KBM-7 (cell line): ENCODE measurements at regions not wholly inside any gene's neighbourhood (a gene's known extent, or its start where the extent isn't known, plus 50 kb on each side); places are given as distances from the start of the nearest gene placed in this dataset.
"Not testable (repeated sequence)": the region's sequence is repeated elsewhere in the genome, so short reads cannot be mapped to it uniquely, and the experiment has no call there.

Experiments used
- DNase-seq: peaks from one replicate; pipeline ENCODE4 v3.0.0-alpha.2; 2015
- in situ Hi-C: fragments of 300-500 bp; cut with MboI; formaldehyde crosslinking; loops from 2 replicates; pipeline ENCODE4 v1.14.3; 2020; ENCODE audit warnings: low sequenced_read_pairs, low pct_unique_long_range_greater_than_20kb, mixed read lengths

- DNase-seq: no peak
- in situ Hi-C loops: no loop called here
Observed at GRCh38 chr2:185979546-185980071, 241.0 kb downstream of the FSIP2 start.

DNA sequence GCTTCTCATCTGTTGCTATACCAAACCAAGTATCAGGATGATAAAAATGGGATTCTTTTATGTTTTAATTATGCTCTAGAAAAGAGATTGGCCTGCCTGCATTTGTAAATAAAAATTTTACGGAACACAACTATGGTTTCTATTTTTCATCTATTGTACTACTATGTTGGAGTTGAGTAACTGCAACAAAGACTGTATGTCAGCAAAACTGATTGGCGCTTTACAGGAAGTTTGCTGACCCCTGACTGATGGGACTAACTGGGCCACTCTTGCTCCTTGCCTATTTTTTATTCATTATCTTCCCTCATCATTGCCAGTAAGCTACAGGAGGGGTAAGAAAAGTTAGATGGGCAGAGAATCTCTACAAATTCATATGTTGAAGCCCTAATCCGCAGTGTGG is 242.3 kb downstream of the FSIP2 start:
- no peak for DNase-seq
- in situ Hi-C loops: no loop called here

DNA sequence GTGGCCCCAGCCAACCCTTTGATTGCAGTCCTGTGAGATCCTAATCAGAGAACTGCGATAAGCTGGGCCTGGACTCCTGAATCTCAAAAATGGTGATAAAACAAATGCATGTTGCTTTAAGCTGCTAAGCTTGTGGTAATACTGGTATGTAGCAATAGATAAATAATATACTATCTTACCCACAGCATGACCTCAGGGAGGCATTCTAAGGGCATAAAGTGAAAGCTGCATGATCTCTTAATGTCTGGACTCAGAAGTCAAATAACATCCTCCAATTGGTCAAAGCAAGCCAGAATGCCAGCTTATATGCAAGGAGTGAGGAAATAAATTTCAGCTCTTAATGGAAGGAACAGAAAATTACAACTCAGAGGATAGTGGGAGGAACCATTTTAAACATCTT is 246.1 kb downstream of the FSIP2 start:
- in situ Hi-C loops: no loop called here
- DNase-seq: no peak

DNA sequence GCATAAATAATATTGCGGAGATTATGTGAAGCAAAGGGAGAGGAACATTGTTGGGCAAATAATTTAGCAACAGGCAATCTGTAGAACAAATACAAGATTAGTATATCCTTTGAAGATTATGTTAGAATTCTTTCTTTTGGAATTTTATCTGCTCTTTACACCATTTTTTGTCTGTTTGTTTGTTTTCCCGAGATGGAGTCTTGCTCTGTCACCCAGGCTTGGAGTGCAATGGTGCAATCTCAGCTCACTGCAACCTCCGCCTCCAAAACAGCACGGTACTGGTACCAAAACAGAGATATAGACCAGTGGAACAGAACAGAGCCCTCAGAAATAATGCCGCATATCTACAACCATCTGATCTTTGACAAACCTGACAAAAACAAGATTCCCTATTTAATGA is 250.3 kb downstream of the FSIP2 start:
- DNase-seq, in situ Hi-C loops: not testable (repeated sequence)

DNA sequence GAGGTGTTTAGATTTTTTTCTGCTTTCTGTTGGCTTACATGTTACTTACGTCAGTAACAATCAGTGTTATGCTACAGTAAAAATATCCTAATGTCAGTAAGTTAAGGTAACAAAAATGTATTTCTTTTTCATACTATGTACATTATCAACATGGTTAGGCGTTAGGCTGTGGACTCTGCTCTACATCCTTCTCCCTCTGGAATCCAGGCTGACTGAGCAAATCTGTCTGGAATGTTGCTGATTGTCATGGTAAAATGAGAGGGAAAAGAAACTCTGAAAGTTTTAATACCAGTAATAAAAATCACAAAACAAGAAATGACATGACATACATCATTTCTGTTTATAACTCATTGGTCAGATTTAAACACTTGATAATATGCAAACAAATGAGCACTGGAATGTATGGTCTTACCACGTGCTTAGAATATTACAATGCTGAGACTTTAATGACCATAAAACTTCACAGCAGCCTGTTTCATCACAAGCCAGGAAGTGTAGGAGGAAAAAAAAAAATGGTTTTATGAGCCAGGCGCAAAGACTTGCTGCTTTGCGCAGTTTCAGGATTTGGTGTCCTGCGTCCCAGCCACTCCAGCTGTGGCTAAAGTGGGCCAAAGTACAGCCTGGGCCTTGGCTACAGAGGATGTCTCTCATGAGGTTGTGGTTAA is 252.4 kb downstream of the FSIP2 start:
- no peak for DNase-seq
- in situ Hi-C loops: no loop called here

DNA sequence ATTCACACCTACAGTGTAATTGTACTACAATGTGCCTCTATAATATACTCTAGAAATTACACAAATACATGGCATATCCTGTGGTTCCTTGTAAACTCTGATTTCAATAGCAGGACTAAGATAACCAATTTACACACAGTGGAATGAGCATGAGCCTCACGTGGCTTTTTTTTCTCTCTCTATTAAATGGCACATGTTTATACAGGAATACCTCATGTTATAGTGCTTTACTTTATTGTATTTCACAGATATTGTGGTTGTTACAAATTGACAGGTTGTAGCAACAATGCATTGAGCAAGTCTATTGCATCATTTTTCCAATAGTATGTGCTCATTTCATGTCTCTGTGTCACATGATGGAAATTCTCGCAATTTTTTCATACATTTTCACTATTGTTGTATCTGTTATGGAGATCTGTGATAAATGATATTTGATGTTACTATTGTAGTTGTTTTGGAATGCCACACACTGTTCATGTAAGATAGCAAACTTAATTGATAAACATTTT is 260.0 kb downstream of the FSIP2 start:
- no peak for DNase-seq
- in situ Hi-C loops: no loop called here

- DNase-seq: no peak
- in situ Hi-C loops: no loop called here
Observed at GRCh38 chr2:186009341-186009740, 270.7 kb downstream of the FSIP2 start.

GRCh38 chr2:186017278-186017677 is 278.7 kb downstream of the FSIP2 start:
- in situ Hi-C loops: no loop called here
- no peak for DNase-seq

- no peak for DNase-seq
- in situ Hi-C loops: no loop called here
Observed at GRCh38 chr2:186024921-186025320, 286.3 kb downstream of the FSIP2 start.

DNA sequence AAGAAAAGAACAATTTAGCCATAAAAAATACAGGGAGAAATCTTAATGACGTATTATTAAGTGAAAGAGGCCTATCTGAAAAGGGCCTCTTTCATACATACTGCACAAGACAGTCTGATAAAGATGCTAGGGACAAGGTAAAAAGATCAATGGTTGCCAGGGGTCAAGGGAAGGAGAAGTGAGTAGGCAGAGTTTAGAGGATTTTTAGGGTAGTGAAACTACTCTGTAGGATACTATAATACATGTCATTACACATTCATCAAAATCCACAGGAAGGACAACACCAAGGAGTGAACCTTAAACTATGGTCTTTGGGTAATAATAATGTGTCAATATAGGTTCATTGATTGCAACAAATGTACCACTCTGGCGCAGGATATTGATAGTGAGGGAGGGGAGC is 289.3 kb downstream of the FSIP2 start:
- DNase-seq: no peak
- in situ Hi-C loops: no loop called here

DNA sequence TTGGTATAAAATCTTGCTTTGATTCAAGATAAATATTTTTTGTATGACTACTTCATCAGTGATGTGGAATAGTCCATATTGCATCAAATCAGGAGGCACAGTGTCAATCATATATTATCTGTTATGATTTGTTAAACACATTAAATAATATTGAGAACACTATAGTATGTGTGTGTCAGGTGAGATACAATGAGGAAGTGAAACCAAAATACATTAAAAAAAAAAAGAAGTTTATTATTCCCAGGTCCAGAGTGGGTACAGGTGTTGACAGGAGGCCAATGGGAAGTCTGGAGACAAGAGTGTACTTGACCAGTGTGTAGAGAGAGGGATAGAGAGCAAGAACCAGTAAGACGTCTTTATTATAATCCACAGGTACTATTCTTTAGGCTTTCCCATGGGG is 292.6 kb downstream of the FSIP2 start:
- in situ Hi-C loops: no loop called here
- no peak for DNase-seq

- in situ Hi-C loops: no loop called here
- no peak for DNase-seq
Observed at GRCh38 chr2:186032102-186032738, 293.6 kb downstream of the FSIP2 start.

GRCh38 chr2:186032930-186033329 is 294.3 kb downstream of the FSIP2 start:
- in situ Hi-C loops: no loop called here
- no peak for DNase-seq

DNA sequence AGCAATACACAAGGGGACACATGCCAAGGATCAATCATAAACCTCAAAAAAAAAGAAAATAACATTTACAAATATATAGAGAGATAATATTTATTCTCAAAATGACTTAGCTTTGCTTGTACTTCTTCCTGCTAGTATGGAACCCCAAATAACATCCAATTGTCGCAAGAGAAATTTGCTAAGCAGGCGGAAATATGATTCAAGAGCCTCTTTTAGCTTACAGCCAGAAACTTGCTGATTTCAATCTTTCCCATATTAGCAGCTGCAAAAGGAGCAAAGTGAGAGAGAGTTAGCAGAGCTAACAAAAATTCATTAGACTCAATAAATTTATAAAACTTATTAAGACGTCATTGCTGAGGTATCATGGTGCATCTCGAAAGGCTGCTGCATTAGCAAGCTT is 294.9 kb downstream of the FSIP2 start:
- DNase-seq: no peak
- in situ Hi-C loops: no loop called here

DNA sequence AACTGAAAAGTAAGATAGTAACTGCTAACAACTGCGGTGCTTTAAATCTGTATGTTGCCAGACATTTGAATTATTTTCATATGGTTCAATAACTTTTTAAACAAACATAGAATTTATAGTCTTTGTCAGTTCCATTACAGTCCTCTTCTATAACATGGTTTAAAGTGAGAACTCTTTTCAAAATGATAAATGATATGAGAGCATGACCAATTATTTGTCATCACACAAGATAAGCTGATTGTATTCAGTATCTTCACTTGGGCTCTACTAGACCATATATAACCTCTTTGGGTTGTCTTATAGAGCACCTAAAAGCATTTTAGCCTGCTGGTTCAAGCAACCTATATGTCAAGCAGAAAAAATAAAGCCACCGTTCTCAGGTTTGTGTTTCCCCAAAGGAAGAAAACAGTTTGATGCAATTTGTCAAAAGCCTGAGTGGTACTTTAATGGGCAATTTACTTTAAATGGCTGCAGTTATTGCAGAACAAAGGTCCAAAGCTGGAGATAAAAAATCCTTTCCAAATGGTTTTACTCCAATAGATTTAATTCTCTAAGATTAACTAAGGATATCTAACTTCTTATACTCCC is 298.4 kb downstream of the FSIP2 start:
- in situ Hi-C loops: no loop called here
- no peak for DNase-seq

GRCh38 chr2:186042207-186043028 is 303.8 kb downstream of the FSIP2 start:
- DNase-seq: no peak
- in situ Hi-C loops: no loop called here

GRCh38 chr2:186044761-186045160 is 306.2 kb downstream of the FSIP2 start:
- in situ Hi-C loops: no loop called here
- DNase-seq: no peak

GRCh38 chr2:186052930-186053329 is 314.3 kb downstream of the FSIP2 start:
- DNase-seq: no peak
- in situ Hi-C loops: no loop called here

- in situ Hi-C loops: no loop called here
- no peak for DNase-seq
Observed at GRCh38 chr2:186058614-186059013, 320.0 kb downstream of the FSIP2 start.

DNA sequence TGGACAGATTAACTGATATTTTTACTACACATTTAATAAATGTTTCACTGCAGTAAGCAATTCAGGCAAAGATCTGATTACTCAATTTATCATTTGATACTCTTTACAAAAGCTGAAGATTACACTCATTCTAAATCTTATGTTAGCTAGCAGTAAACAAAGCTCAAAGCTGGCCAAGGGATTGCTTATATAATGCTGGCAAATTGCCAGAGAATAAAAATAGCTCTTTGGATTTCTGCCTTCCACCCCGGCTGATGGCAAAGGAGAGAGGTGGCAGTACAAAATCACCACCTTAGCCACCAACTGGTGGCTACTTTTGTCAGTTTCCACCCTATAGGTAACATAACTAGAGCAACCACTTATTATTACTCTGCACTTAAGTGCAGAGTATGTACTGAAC is 320.5 kb downstream of the FSIP2 start:
- DNase-seq: no peak
- in situ Hi-C loops: no loop called here
